Head of caudate nucleus (tissue), 42 donors: ENCODE measurements at regions not wholly inside any gene's neighbourhood (a gene's known extent, or its start where the extent isn't known, plus 50 kb on each side); places are given as distances from the start of the nearest gene placed in this dataset.

Experiments used
- DNase-seq, 42 donors: peaks; one replicate each; pipeline versions ENCODE4 v3.0.0 to v3.0.0-alpha.2; 2020 to 2021; ENCODE audit warnings: mixed read lengths in 7 of 42
- intact Hi-C: fragments of 100-400 bp; cut with DNase I; formaldehyde crosslinking; loops from one replicate; pipeline ENCODE4 v1.15.0; 2022

- no peak for DNase-seq
- intact Hi-C loops, result no loop called here
Observed at GRCh38 chr1:229035054-229035747, 235.7 kb upstream of the RAB4A start.

- DNase-seq, result no peak
- intact Hi-C loops, result no loop called here
Observed at GRCh38 chr1:229035748-229036082, 235.2 kb upstream of the RAB4A start.

DNA sequence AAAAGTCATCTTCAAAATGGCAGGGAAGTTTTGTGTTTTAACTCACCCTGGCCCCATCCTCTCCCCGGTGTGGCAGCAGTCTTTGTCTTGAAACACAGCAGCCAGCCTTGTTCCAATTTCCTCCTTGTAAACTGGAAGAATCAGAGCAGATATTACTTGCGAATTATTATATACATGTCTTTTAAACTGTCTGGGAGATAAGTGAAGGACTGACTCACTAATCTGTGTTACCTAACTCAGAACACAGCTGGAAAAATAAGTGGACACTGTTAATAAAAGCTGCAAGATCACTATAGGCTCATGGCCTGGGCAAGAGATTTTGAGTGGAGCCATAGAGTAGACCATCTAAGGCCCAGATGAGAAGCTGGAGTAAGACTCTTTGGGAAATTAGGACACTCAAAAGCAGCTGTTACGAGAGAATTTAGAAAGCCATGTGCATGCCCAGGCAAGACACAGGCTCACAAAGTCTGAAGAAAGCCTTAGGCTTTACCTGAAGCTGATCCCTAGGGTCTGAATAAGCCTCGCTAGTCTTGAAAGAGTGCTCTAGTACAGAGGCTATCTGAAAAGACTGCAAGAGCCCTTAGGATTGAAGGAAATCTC is 233.0 kb upstream of the RAB4A start:
- no peak for DNase-seq
- intact Hi-C loops, result no loop called here

GRCh38 chr1:229040630-229041358 is 230.1 kb upstream of the RAB4A start:
- intact Hi-C loops, result no loop called here
- DNase-seq, result no peak

- DNase-seq, result no peak
- intact Hi-C loops, result no loop called here
Observed at GRCh38 chr1:229041946-229042345, 229.0 kb upstream of the RAB4A start.

GRCh38 chr1:229042482-229042881 is 228.4 kb upstream of the RAB4A start:
- DNase-seq, result no peak
- intact Hi-C loops, result no loop called here

GRCh38 chr1:229043115-229043514 is 227.8 kb upstream of the RAB4A start:
- intact Hi-C loops, result no loop called here

DNA sequence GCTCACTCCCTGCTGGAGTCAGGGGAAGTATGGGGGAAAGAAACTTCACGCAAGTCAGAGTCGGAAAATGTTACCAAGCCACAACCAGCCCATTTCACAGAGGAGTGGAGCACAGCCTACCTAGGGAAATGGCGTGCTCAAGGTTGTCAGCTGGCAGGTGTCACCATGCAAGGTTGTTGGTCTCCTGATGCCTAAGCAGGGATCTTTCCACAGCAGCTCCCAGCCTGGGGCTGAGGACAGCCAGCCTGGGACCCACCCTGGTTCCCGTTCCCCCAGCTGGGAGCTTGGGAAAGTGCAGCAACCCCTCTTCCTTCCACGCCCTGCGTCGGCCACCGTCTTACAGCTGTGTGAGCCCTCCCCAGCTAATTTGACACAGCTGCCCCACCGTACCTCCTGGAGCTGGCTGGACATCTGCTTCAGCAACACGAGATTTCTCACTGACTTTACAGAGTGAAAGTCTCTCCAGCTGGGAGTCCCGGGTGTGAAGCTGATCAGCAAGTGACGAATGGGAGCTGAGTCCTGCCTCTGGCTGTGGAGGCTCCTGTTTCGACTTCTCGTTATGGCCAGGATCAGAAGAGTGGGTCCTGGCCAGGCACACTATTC is 224.6 kb upstream of the RAB4A start:
- intact Hi-C loops, result no loop called here
- no peak for DNase-seq

More at GRCh38 chr1:229043115-229043514, 227.8 kb upstream of the RAB4A start:
- no peak for DNase-seq

DNA sequence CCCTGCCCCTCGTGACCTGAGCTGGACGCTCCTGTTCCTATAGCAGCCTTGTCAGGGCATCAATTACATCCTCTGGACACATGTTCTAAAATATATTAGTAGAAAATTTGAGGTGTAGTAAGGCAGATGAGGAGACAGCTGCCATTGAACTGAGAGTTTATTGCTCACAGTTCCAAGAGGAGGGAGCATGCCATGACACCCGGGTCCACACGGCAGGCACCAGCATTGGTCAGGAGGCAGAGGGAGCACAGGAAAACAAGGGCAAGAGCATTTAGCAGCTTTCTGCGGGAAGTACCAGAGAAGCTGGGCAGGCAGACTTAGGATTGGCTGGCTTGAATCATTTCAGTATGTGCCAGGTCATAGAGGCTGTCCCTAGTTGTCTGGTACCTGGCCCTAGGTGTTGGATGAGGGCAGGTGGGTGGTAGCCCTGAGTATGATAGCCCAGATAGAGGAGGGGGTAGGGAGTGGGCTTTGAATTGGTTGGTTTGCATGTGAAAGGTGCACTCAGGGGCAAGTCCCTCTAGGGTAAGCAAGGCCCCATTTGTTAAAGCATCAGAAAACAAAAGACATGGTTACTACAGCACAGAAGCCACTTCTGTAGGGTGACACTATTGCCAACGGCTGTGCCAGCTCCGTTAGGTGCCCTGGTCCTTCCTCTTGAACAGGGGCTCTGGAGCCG is 223.6 kb upstream of the RAB4A start:
- DNase-seq, result no peak
- intact Hi-C loops, result no loop called here

- DNase-seq, result peak in 3 of 42 donors; percentile 28 to 53 (median 41)
- intact Hi-C loops, result no loop called here
Observed at GRCh38 chr1:229047840-229048620, 222.9 kb upstream of the RAB4A start.

GRCh38 chr1:229048896-229049295 is 222.0 kb upstream of the RAB4A start:
- DNase-seq, result no peak
- intact Hi-C loops, result no loop called here

GRCh38 chr1:229056046-229056445 is 214.9 kb upstream of the RAB4A start:
- no peak for DNase-seq
- intact Hi-C loops, result no loop called here

GRCh38 chr1:229058111-229058561 is 212.8 kb upstream of the RAB4A start:
- no peak for DNase-seq
- intact Hi-C loops, result no loop called here

- intact Hi-C loops, result no loop called here
- DNase-seq, result peak in 15 of 42 donors; percentile 15 to 52 (median 32)
Observed at GRCh38 chr1:229058729-229059128, 212.2 kb upstream of the RAB4A start.

DNA sequence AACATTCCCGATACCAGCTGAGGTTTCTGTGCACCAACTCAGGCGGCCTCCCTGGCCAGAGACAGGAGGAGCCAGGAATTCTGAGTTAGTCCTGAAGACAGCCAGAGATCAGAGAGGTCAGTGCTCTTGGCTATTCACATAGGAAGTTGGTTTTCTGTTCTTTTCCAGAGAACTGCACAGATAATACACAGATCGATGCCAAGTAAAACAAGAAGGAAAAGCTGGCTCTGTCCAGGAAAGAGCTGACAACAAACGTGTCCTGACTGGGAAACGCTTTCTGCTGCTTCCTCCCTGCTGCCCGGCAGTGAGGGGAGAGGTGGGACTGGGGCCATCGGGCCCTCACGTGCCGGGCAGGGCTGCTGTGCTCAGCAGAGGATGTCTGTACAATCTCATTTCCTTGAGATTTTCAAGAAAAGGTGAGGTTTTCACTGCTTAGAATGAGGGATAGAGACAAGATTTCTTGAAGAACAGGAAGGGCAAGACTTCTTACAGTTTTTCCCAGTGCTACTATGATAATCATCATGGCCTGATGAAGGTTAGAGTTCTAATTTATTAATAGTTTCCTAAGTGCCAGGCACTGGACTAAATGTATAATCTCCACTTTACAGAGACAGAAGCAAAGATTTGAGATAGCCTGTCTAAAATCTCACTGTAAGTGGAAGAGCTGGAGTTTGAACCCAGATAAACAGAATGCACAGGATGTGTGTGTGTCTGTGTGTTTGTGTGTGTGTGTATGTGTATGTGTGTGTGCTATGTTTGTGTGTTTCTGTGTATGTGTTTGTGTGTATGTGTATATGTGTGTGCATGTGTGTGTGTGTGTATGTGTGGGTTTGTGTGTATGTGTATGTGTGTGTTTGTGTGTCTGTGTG is 211.0 kb upstream of the RAB4A start:
- intact Hi-C loops, result no loop called here
- DNase-seq, result peak in 11 of 42 donors; percentile 15 to 54 (median 42)

- intact Hi-C loops, result no loop called here
Observed at GRCh38 chr1:229062135-229062534, 208.8 kb upstream of the RAB4A start.

GRCh38 chr1:229063154-229063773 is 207.6 kb upstream of the RAB4A start:
- peak in 1 of 42 donors; percentile 40 for DNase-seq
- intact Hi-C loops, result no loop called here

More at GRCh38 chr1:229062135-229062534, 208.8 kb upstream of the RAB4A start:
- peak in 3 of 42 donors; percentile 23 to 40 (median 39) for DNase-seq
